ENCODE measurements at regions not wholly inside any gene's neighbourhood (a gene's known extent, or its start where the extent isn't known, plus 50 kb on each side); places are given as distances from the start of the nearest gene placed in this dataset.

- H3K27ac ChIP-seq (ENCODE audit: low read depth, low read length) = no peak overlapping the region
- no peaks in the 10 kb centered on the region for H3K79me2 ChIP-seq (ENCODE audit: control insufficient read depth, insufficient read depth, low read length, unreplicated experiment)
- peaks cover 18% of the 10 kb centered on the region for H3K4me1 ChIP-seq (ENCODE audit: control insufficient read depth, insufficient read depth, low read length, unreplicated experiment)
- no peak overlapping the region for H2AFZ ChIP-seq (ENCODE audit: low read length, unreplicated experiment)
- H3K4me3 ChIP-seq (ENCODE audit: low read depth, low read length) = no peak overlapping the region
- no peaks in the 10 kb centered on the region for H3K36me3 ChIP-seq (ENCODE audit: insufficient read depth, low read length)
- no peaks in the 10 kb centered on the region for H3K27me3 ChIP-seq (ENCODE audit: insufficient read depth, low read length)
These were observed 69.6 kb upstream of the ARL4D start for GRCh38 chr17:43329183-43329582.

DNA sequence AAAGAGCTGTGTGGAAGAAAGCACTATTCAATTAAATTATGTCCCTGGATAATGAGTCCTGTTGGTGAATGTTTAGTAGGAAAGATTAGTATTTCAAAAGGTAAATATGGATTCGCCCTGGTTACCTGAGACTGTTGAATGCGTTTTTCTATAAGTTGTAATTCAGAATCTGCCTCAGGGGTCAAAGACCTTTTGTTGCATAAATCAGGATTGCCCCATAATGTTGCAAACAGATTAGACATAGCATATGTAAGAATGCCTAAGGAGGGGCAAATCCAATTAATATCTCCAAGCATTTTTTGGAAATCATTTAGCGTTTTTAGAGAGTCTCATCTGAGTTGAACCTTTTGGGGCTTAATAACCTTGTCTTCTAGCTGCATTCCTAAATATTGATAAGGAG is 70.1 kb upstream of the ARL4D start:
- H3K36me3 ChIP-seq (ENCODE audit: insufficient read depth, low read length) = no peaks in the 10 kb centered on the region
- H3K27ac ChIP-seq (ENCODE audit: low read depth, low read length) = no peak overlapping the region
- H2AFZ ChIP-seq (ENCODE audit: low read length, unreplicated experiment) = no peak overlapping the region
- peaks cover 17% of the 10 kb centered on the region for H3K4me1 ChIP-seq (ENCODE audit: control insufficient read depth, insufficient read depth, low read length, unreplicated experiment)
- no peak overlapping the region for H3K4me3 ChIP-seq (ENCODE audit: low read depth, low read length)
- H3K27me3 ChIP-seq (ENCODE audit: insufficient read depth, low read length) = no peaks in the 10 kb centered on the region
- no peaks in the 10 kb centered on the region for H3K79me2 ChIP-seq (ENCODE audit: control insufficient read depth, insufficient read depth, low read length, unreplicated experiment)

GRCh38 chr17:43327834-43328420 is 70.9 kb upstream of the ARL4D start:
- Histone ChIP-seq H2AFZ (ENCODE audit: low read length, unreplicated experiment) (no peak overlapping the region), H3K27ac (ENCODE audit: low read depth, low read length) (no peak overlapping the region), H3K79me2 (ENCODE audit: control insufficient read depth, insufficient read depth, low read length, unreplicated experiment) (no peaks in the 10 kb centered on the region), H3K4me3 (ENCODE audit: low read depth, low read length) (no peak overlapping the region), H3K4me1 (ENCODE audit: control insufficient read depth, insufficient read depth, low read length, unreplicated experiment) (peaks cover 12% of the 10 kb centered on the region), H3K36me3 (ENCODE audit: insufficient read depth, low read length) (no peaks in the 10 kb centered on the region), H3K27me3 (ENCODE audit: insufficient read depth, low read length) (no peaks in the 10 kb centered on the region)

GRCh38 chr17:43327421-43327820 is 71.4 kb upstream of the ARL4D start:
- H3K36me3 ChIP-seq (ENCODE audit: insufficient read depth, low read length) = no peaks in the 10 kb centered on the region
- H3K27ac ChIP-seq (ENCODE audit: low read depth, low read length) = no peak overlapping the region
- H3K79me2 ChIP-seq (ENCODE audit: control insufficient read depth, insufficient read depth, low read length, unreplicated experiment) = no peaks in the 10 kb centered on the region
- no peak overlapping the region for H3K4me3 ChIP-seq (ENCODE audit: low read depth, low read length)
- no peaks in the 10 kb centered on the region for H3K27me3 ChIP-seq (ENCODE audit: insufficient read depth, low read length)
- H2AFZ ChIP-seq (ENCODE audit: low read length, unreplicated experiment) = no peak overlapping the region
- H3K4me1 ChIP-seq (ENCODE audit: control insufficient read depth, insufficient read depth, low read length, unreplicated experiment) = peaks cover 12% of the 10 kb centered on the region

DNA sequence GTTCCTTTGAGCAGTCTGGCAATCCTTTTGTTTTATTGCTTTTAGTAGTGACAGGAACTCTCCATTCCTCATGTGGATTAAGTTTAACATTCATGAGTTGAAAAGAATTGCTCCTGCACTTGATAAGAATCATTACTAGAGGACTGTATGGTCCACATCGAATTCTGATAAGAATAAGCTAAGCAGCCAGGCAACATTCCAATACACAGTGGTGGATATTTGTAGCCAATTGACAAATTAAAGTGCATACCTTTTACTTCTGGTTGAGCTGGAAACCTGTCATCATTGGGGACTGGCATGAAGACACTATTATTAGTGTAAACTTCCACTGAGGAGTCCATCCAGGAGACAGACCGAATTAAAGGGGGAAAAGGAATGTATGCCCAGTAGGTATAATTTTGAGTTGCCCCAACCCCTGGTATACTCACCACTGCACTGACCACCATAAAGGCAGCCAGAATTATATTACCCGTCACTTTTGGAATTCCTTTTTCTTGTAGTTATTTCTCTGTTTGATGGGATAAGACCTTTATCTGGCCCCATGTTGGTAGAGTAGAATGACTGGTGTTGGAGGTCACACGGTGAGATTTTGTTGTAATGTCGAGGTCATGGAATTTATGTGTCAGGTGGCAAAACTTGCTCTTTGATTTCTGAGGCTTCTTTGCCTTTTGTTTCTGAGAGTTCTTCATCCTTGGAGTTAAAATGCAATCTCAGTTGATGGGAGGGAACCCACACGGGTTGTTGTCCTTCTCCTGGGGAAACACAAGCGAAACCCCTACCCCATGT is 72.1 kb upstream of the ARL4D start:
- Histone ChIP-seq H3K79me2 (ENCODE audit: control insufficient read depth, insufficient read depth, low read length, unreplicated experiment) (no peaks in the 10 kb centered on the region), H3K36me3 (ENCODE audit: insufficient read depth, low read length) (no peaks in the 10 kb centered on the region), H3K4me3 (ENCODE audit: low read depth, low read length) (no peak overlapping the region), H3K27ac (ENCODE audit: low read depth, low read length) (no peak overlapping the region), H3K4me1 (ENCODE audit: control insufficient read depth, insufficient read depth, low read length, unreplicated experiment) (peaks cover 12% of the 10 kb centered on the region), H2AFZ (ENCODE audit: low read length, unreplicated experiment) (no peak overlapping the region), H3K27me3 (ENCODE audit: insufficient read depth, low read length) (no peaks in the 10 kb centered on the region)

GRCh38 chr17:43324205-43324893 is 74.4 kb upstream of the ARL4D start:
- Histone ChIP-seq H3K79me2 (ENCODE audit: control insufficient read depth, insufficient read depth, low read length, unreplicated experiment) (no peaks in the 10 kb centered on the region), H3K27ac (ENCODE audit: low read depth, low read length) (no peak overlapping the region), H3K4me3 (ENCODE audit: low read depth, low read length) (no peak overlapping the region), H2AFZ (ENCODE audit: low read length, unreplicated experiment) (no peak overlapping the region), H3K36me3 (ENCODE audit: insufficient read depth, low read length) (no peaks in the 10 kb centered on the region), H3K27me3 (ENCODE audit: insufficient read depth, low read length) (no peaks in the 10 kb centered on the region), H3K4me1 (ENCODE audit: control insufficient read depth, insufficient read depth, low read length, unreplicated experiment) (peaks cover 12% of the 10 kb centered on the region)

DNA sequence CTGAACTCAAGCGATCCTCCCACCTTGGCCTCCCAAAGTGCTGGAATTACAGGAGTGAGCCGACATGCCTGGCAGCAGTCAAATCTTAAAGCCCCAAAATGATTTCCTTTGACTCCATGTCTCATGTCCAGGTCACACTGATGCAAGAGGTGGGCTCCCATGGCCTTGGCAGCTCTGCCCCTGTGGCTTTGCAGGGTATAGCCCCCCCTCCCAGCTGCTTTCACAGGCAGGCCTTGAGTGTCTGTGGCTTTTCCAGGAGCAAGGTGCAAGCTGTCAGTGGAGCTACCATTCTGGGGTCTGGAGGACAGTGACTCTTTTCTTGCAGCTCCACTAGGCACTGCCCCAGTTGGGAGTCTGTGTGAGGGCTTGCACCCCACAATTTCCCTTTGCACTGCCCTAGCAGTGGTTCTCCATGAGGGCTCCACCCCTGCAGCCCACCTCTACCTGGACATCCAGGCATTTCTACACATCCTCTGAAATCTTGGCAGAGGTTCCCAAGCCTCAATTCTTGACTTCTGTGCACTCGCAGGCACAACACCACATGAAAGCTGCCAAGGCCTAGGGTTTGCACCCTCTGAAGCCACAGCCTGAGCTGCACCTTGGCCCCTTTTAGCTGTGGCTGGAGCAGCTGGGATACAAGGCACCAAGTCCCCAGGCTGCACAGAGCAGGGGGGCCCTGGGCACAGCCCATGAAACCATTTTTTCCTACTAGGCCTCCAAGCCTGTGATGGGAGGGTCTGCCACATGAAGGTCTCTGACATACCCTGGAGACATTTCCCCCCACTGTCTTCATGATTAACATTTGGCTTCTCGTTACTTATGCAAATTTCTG is 79.3 kb upstream of the ARL4D start:
- no peak overlapping the region for H3K27ac ChIP-seq (ENCODE audit: low read depth, low read length)
- H2AFZ ChIP-seq (ENCODE audit: low read length, unreplicated experiment) = no peak overlapping the region
- H3K4me3 ChIP-seq (ENCODE audit: low read depth, low read length) = no peak overlapping the region
- no peaks in the 10 kb centered on the region for H3K36me3 ChIP-seq (ENCODE audit: insufficient read depth, low read length)
- H3K4me1 ChIP-seq (ENCODE audit: control insufficient read depth, insufficient read depth, low read length, unreplicated experiment) = no peaks in the 10 kb centered on the region
- no peaks in the 10 kb centered on the region for H3K79me2 ChIP-seq (ENCODE audit: control insufficient read depth, insufficient read depth, low read length, unreplicated experiment)
- H3K27me3 ChIP-seq (ENCODE audit: insufficient read depth, low read length) = no peaks in the 10 kb centered on the region

- Histone ChIP-seq H3K4me3 (ENCODE audit: low read depth, low read length) (no peak overlapping the region), H3K36me3 (ENCODE audit: insufficient read depth, low read length) (no peaks in the 10 kb centered on the region), H3K27ac (ENCODE audit: low read depth, low read length) (no peak overlapping the region), H2AFZ (ENCODE audit: low read length, unreplicated experiment) (no peak overlapping the region), H3K27me3 (ENCODE audit: insufficient read depth, low read length) (no peaks in the 10 kb centered on the region), H3K79me2 (ENCODE audit: control insufficient read depth, insufficient read depth, low read length, unreplicated experiment) (no peaks in the 10 kb centered on the region), H3K4me1 (ENCODE audit: control insufficient read depth, insufficient read depth, low read length, unreplicated experiment) (no peaks in the 10 kb centered on the region)
These were observed 82.2 kb upstream of the ARL4D start for GRCh38 chr17:43316522-43317142.

- Histone ChIP-seq H3K4me1 (ENCODE audit: control insufficient read depth, insufficient read depth, low read length, unreplicated experiment) (no peaks in the 10 kb centered on the region), H3K36me3 (ENCODE audit: insufficient read depth, low read length) (no peaks in the 10 kb centered on the region), H3K27me3 (ENCODE audit: insufficient read depth, low read length) (no peaks in the 10 kb centered on the region), H3K27ac (ENCODE audit: low read depth, low read length) (no peak overlapping the region), H3K4me3 (ENCODE audit: low read depth, low read length) (no peak overlapping the region), H2AFZ (ENCODE audit: low read length, unreplicated experiment) (no peak overlapping the region), H3K79me2 (ENCODE audit: control insufficient read depth, insufficient read depth, low read length, unreplicated experiment) (no peaks in the 10 kb centered on the region)
These were observed 82.2 kb upstream of the RNU2-1 start for GRCh38 chr17:43315858-43316521.

DNA sequence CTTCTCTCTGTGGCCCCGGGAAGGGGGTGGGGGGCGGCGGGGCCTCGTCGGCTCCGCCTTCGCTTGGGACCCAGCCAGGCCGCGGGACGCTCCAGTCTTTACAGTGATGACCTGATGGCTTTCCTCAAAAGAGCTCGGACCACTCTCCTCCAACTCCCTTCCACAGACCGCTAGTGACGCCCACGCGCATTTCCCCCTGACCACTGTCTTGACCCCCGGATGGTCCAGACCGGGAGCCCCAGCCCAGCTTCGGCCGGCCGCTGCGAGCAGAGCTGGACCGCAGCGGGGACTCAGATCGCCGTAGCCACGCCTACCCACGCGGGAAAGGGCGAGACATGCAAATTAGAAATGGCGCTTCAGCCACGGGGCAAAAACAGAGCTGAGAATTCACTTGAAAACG is 81.6 kb upstream of the RNU2-1 start:
- Histone ChIP-seq H3K4me3 (ENCODE audit: low read depth, low read length) (no peak overlapping the region), H3K27ac (ENCODE audit: low read depth, low read length) (no peak overlapping the region), H3K36me3 (ENCODE audit: insufficient read depth, low read length) (no peaks in the 10 kb centered on the region), H3K79me2 (ENCODE audit: control insufficient read depth, insufficient read depth, low read length, unreplicated experiment) (no peaks in the 10 kb centered on the region), H3K4me1 (ENCODE audit: control insufficient read depth, insufficient read depth, low read length, unreplicated experiment) (no peaks in the 10 kb centered on the region), H3K27me3 (ENCODE audit: insufficient read depth, low read length) (no peaks in the 10 kb centered on the region), H2AFZ (ENCODE audit: low read length, unreplicated experiment) (no peak overlapping the region)
